Natural killer cell (primary cell): ENCODE measurements at regions not wholly inside any gene's neighbourhood (a gene's known extent, or its start where the extent isn't known, plus 50 kb on each side); places are given as distances from the start of the nearest gene placed in this dataset.

Source experiments
- ATAC-seq, 3 donors: fragments of 150-1000 bp in 2 of 3; fragments of 200-7000 bp in 1 of 3; cut with Tn5 transposase; 1 replicate in 1 of 3; 2 replicates in 2 of 3; pipeline ENCODE4 v1.10.0; 2021; ENCODE audit warnings: mild to moderate bottlenecking in 2 of 3, moderate library complexity in 2 of 3
- DNase-seq, 2 donors: peaks; one replicate each; pipeline versions ENCODE4 v3.0.0 to v3.0.0-alpha.2; 2013 to 2021; ENCODE audit warnings: mixed read lengths in 1 of 2
- H3K27ac ChIP-seq: one replicate; pipeline ENCODE4 v1.5.1; 2013; ENCODE audit warnings: mild to moderate bottlenecking, low read length
- H3K27me3 ChIP-seq: one replicate; pipeline ENCODE4 v1.6.1; 2013; ENCODE audit warnings: low read length; ENCODE audit not compliant: control insufficient read depth, insufficient read depth
- H3K36me3 ChIP-seq: one replicate; pipeline ENCODE4 v1.6.1; 2013; ENCODE audit warnings: low read length; ENCODE audit not compliant: control insufficient read depth, insufficient read depth
- H3K4me1 ChIP-seq: one replicate; pipeline ENCODE4 v1.6.1; 2013; ENCODE audit warnings: low read length; ENCODE audit not compliant: control insufficient read depth, insufficient read depth
- H3K4me3 ChIP-seq: one replicate; pipeline ENCODE4 v1.5.1; 2013; ENCODE audit warnings: low read length
- H3K9me3 ChIP-seq: one replicate; pipeline ENCODE4 v1.6.1; 2013; ENCODE audit warnings: low read length; ENCODE audit not compliant: control insufficient read depth, insufficient read depth
- H3K27ac Mint-ChIP-seq, 2 donors: one replicate each; pipeline ENCODE4 v1.8.0; 2022; ENCODE audit warnings: mild to moderate bottlenecking in 2 of 2, mixed read lengths in 2 of 2, moderate library complexity in 1 of 2
- H3K27me3 Mint-ChIP-seq, 2 donors: one replicate each; pipeline ENCODE4 v1.8.0; 2022; ENCODE audit warnings: low read depth in 2 of 2, mixed read lengths in 2 of 2
- H3K36me3 Mint-ChIP-seq: one replicate; pipeline ENCODE4 v1.8.0; 2022; ENCODE audit warnings: mixed read lengths
- H3K4me1 Mint-ChIP-seq, 2 donors: one replicate each; pipeline ENCODE4 v1.8.0; 2022; ENCODE audit warnings: mixed read lengths in 2 of 2
- H3K4me3 Mint-ChIP-seq: one replicate; pipeline ENCODE4 v1.8.0; 2022; ENCODE audit warnings: mild to moderate bottlenecking, moderate library complexity, mixed read lengths
- H3K9me3 Mint-ChIP-seq, 2 donors: one replicate each; pipeline ENCODE4 v1.8.0; 2022; ENCODE audit warnings: mixed read lengths in 2 of 2
- CTCF ChIP-seq: fragments of 200-600 bp; IDR thresholded peaks from one replicate; pipeline ENCODE4 v1.8.0; 2022; ENCODE audit warnings: antibody characterized with exemption
- WGBS: methylation state at CpG from one replicate; pipeline ENCODE4 v1.1.7; 2013; ENCODE audit warnings: missing lambda C conversion rate; ENCODE audit not compliant: insufficient coverage; 5-methylcytosine and 5-hydroxymethylcytosine counted together
- intact Hi-C: fragments of 100-400 bp; cut with micrococcal nuclease; formaldehyde crosslinking; loops from one replicate; pipeline ENCODE4 v1.14.2; 2022

- intact Hi-C loops, result no loop called here
- DNase-seq, result no peak
- 63% methylated on average over 8 of the region's 8 CpGs for WGBS
- Mint-ChIP-seq H3K4me3 (no peak overlapping the region), H3K9me3 (no peaks in the 10 kb centered on the region), H3K4me1 (no peaks in the 10 kb centered on the region), H3K27me3 (peaks cover 17 to 48% of the 10 kb centered on the region in 2 donors), H3K36me3 (no peaks in the 10 kb centered on the region), H3K27ac (no peak overlapping the region)
- no peaks in the 10 kb centered on the region for H3K27me3 ChIP-seq
- H3K9me3 ChIP-seq, result no peaks in the 10 kb centered on the region
- no peaks in the 10 kb centered on the region for H3K4me1 ChIP-seq
- H3K36me3 ChIP-seq, result no peaks in the 10 kb centered on the region
- ATAC-seq, result no peak
- no peak overlapping the region for H3K4me3 ChIP-seq
- no peak overlapping the region for H3K27ac ChIP-seq
- TF ChIP-seq CTCF, result no peak
Observed at GRCh38 chr10:120005207-120006201, 113.0 kb downstream of the SEC23IP start.

GRCh38 chr10:120007261-120007660, 114.7 kb downstream of the SEC23IP start:
- Histone ChIP-seq H3K36me3 (no peaks in the 10 kb centered on the region), H3K27ac (no peak overlapping the region), H3K4me3 (no peak overlapping the region), H3K4me1 (no peaks in the 10 kb centered on the region), H3K9me3 (no peaks in the 10 kb centered on the region), H3K27me3 (no peaks in the 10 kb centered on the region)
- WGBS, result 86% methylated on average over 1 of the region's 2 CpGs
- H3K27me3 Mint-ChIP-seq, result peaks cover 30 to 65% of the 10 kb centered on the region in 2 donors
- intact Hi-C loops, result no loop called here
- DNase-seq, result no peak
- no peaks in the 10 kb centered on the region for H3K36me3 Mint-ChIP-seq
- no peak for ATAC-seq
- H3K4me1 Mint-ChIP-seq, result no peaks in the 10 kb centered on the region
- TF ChIP-seq CTCF, result no peak
- no peak overlapping the region for H3K4me3 Mint-ChIP-seq
- H3K27ac Mint-ChIP-seq, result no peak overlapping the region
- no peaks in the 10 kb centered on the region for H3K9me3 Mint-ChIP-seq

GRCh38 chr10:120011359-120012130, 119.0 kb downstream of the SEC23IP start:
- Histone ChIP-seq H3K4me3 (no peak overlapping the region), H3K4me1 (no peaks in the 10 kb centered on the region), H3K36me3 (no peaks in the 10 kb centered on the region), H3K9me3 (no peaks in the 10 kb centered on the region), H3K27me3 (no peaks in the 10 kb centered on the region), H3K27ac (no peak overlapping the region)
- no peak overlapping the region for H3K4me3 Mint-ChIP-seq
- intact Hi-C loops, result no loop called here
- WGBS, result 54% methylated on average over 43 of the region's 43 CpGs
- DNase-seq, result no peak
- H3K27ac Mint-ChIP-seq, result no peak overlapping the region
- H3K4me1 Mint-ChIP-seq, result no peaks in the 10 kb centered on the region
- peaks cover 36 to 59% of the 10 kb centered on the region in 2 donors for H3K27me3 Mint-ChIP-seq
- H3K36me3 Mint-ChIP-seq, result no peaks in the 10 kb centered on the region
- ATAC-seq, result no peak
- no peaks in the 10 kb centered on the region for H3K9me3 Mint-ChIP-seq
- no peak for TF ChIP-seq CTCF
